Activated CD8-positive, alpha-beta memory T cell treated with anti-CD3 and anti-CD28 coated beads, Interleukin-2, amount 50 U/mL, for 24 hours (primary cell): ENCODE measurements at regions not wholly inside any gene's neighbourhood (a gene's known extent, or its start where the extent isn't known, plus 50 kb on each side); places are given as distances from the start of the nearest gene placed in this dataset.
"Not testable (repeated sequence)": the region's sequence is repeated elsewhere in the genome, so short reads cannot be mapped to it uniquely, and the experiment has no call there.

ENCODE experiments used
- DNase-seq: peaks from one replicate; pipeline ENCODE4 v3.0.0-alpha.2; 2020; ENCODE audit errors: extremely low read depth

DNA sequence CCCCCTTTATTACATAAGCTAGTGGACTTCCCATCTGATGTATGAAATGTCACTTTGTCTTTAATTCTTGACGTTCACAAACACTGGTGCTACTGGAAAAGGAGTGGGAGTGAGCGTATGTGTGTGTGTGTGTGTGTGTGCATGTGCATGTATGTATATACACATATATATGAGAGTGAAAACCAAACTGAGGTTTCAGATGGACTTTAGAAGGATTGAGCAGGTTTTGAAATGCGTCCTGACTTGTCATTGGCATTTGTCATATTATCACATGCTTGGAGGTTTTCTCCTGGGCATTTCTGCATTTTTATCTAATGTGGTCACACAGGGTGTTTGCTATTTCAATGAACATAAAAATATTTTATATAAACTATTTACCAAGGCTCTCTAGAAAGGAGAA lies 1085.9 kb downstream of the BCL11B start:
- no peak for DNase-seq

- DNase-seq = no peak
Observed at GRCh38 chr14:98187281-98187680, 1084.7 kb downstream of the BCL11B start.

DNA sequence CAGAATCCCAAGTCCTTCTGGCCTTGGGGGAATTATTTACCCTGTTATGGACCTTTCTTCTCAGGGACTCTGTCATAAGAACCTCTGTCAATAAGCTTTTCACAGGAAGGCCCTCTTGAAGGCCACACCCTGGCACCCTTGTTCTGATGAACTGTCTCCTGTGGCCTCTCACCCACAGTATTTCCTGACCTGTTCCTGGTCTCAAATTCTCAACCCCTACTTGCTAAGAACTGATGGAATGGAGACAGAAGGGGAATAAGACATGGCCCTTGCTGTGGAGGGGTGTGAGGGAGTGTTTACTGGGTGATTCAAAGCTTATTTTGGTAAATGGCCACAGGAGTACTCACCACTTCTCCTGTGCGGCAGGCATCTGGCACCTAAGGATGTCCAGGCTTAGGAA lies 1082.9 kb downstream of the BCL11B start:
- DNase-seq = no peak

DNA sequence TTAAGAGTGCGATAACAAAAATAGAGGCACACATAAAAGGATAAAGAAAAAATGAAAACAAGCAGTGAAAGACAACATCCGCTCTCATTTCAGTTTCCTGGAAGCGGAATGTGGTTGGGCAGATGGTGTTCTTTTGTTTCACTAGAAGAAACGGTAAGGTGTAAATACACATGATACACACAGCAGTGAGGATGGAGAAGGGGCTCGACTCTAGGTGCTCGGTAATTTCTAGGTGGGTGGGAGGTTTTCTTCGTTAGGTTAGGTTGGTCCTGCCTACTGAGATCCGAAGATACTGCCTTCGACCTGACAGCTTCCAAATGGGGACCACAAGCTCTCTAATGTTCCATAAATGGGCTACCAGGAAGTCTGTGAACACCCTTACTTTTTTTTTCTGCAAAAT lies 1082.5 kb downstream of the BCL11B start:
- no peak for DNase-seq

GRCh38 chr14:98189944-98190343 lies 1082.1 kb downstream of the BCL11B start:
- no peak for DNase-seq

GRCh38 chr14:98192946-98193345 lies 1079.1 kb downstream of the BCL11B start:
- DNase-seq = no peak

DNA sequence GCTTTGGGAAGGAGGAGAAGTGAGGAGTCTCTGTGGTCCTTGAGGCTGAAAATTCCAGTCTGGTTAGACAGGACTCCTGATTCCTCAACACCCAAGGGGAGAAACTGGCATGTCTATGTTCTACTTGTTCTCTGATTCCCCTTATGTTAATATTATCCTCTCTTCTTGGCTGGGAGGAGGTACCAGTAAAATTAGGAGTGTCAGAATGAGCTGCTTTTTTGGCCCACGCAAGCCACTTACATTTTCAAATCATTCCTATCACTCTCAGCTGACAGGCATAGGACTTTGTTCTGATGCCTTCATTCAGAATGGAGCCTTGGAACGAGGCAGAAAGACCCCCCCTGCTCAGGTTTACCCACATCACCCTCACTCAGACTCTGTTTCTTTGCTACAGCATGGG lies 1077.2 kb downstream of the BCL11B start:
- DNase-seq = no peak

GRCh38 chr14:98195256-98195655 lies 1076.7 kb downstream of the BCL11B start:
- DNase-seq = no peak

GRCh38 chr14:98197933-98198332 lies 1074.1 kb downstream of the BCL11B start:
- no peak for DNase-seq

DNA sequence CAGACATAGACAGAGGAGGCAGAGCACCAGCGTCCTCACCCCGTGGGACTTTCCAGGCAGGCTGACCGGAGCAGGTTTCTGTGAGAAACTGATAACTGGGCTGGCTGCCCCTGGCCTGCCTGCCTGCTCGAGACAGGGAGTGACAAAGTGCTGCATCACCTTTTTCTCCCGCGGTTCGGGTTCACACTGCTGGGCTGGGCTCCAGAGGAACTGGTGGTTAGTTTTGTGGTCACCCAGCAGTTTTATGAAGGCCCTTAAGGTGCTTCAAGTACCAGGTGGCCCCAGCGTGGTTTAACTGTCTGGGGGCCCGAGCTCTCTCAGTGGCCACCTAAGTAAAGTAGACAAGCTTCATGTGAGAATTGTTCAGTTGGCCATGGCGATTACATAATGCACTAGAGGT lies 1073.6 kb downstream of the BCL11B start:
- no peak for DNase-seq

DNA sequence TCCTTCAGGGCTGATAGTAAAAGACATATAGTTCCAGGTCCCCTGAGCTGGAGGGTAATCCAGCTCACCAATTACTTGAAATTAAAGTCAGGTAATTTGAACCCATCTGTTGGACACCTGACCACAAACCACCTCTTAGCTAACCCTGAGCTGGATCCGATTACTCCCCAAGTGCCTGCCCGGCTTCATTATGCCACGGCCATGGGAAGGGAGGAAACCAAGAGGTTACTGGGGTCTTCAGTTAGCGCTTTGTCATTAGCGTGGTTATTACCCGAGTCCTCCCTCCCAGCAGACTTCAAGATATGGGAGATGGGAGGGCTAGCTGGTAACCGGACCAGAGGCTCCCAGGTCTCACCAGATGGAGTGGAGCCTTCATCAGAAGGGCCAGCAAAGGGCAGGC lies 1071.4 kb downstream of the BCL11B start:
- no peak for DNase-seq

GRCh38 chr14:98203421-98203820 lies 1068.6 kb downstream of the BCL11B start:
- no peak for DNase-seq

DNA sequence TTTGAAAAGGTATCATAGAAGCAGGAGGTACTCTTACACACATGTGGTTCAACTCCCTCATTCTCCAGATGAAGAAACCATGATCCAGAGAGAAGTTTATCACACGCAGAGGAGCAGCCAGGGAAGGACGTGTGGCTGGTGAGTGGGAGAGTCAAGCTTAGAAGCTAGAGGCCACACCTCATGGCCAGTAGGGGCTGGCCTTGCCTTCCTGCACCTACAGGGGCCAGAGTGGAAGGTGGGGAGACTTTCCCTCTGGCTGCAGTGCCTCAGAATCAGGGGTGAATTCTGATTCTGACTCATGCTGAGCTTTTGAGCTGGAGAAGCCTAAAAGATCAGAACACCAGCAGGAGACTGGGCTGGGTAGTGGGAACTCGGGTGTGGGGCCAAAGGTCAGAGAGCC lies 1067.9 kb downstream of the BCL11B start:
- DNase-seq = no peak

DNA sequence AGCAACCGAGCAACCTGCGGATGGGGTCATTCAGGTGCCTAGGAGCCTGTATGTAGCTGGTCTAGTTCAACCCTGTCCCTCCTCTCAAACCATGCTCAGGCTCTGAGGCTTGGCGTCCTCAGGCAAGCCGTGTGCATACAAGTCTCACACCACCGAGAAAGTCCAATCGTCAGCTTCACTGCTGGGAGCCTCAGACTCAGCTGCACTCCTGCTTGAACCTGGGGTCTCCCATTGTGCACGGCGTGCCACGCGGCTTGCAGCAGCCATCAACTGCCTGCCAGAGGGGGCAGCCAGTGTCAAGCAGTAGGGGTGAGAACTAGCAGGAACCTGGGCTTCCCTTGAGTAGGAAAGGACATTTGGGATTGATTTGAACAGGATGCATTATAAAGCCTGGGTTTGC lies 1064.6 kb downstream of the BCL11B start:
- no peak for DNase-seq

DNA sequence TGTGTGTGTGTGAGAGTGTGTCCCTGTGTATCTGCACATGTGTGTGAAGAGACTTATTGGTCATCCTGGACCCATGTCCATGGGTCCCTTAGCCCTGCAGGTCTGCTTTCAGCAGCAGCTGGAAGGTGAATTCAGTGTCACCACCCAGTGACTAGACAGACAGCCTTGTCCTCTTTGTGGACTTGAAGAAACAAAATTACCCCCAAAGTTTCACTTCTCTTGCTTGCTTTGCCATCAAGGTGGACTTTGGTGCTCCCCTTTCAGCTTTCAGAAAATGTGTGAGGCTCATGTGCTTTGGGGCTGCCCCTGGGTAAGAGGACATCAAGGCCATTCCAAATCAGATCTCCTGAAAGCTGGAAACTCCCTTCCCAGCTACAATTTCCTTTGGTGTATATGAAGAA lies 1063.8 kb downstream of the BCL11B start:
- no peak for DNase-seq

DNA sequence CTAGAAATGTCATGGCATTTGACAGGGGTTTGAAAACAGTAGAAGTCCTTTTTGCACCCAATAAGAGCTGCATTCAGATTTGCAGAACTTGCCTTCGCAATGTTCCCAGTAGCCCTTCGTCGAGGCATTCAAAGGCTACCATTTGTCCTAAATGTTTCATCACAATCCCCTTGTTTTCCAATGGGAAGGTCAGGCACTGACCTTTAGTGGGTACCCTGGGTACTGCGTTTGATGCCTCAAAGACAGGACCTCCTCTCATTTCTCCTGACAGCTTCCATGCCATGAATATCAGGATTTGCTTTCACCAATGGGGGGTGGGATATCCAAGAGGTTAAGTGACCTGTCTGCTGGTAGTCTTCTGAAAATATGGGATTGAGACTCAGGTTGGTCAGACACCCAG lies 1063.1 kb downstream of the BCL11B start:
- no peak for DNase-seq

DNA sequence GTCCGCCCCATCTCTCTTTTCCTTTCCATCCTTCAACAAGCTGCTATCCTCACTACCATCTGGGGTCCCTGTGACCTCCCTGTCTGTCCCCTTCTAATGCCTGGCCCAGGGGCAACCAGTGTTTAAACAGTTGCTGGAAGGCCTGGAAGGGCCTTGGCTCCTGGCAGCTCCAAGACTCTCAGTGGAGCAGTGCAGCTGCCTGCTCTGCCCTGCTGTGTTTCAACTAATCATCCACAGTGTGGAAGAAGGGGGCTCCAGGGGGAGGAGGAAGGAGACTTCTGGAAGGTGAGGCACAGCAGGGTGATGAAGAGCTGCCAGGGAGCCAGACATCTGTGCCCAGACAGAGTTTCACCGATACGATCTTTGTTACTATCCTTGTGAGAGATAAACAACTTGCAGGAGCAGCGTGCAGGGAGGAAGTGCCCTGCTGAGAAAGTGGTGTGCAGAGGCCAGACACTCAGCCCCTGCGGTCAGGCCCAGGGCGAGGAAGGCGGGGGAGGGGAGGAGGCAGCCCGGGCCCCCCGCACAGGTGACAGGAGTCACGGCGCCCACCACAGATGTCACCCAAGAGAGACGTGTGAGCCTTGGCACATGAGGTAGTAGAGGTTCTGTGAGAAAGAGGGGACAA lies 1061.8 kb downstream of the BCL11B start:
- DNase-seq = no peak

DNA sequence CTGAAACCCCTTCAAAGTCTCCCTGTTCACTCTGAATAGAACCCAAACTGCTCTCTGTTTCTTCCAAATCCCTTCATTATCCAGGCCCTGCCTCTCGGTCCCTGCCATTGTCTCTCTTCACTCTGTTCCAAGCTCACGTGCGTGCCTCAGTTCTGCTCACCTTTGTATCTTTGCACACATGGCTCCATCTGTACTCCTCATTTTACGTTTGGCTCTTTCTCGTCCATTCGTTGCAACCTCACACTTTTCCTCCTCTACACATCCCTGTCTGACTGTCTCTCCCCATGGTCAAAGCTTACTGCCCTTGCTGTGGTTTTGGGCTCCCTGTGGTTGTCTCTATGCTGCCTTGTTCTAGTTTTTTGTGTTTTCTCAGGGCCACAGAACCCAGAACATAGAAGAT lies 1054.5 kb downstream of the BCL11B start:
- no peak for DNase-seq

GRCh38 chr14:98218218-98218617 lies 1053.8 kb downstream of the BCL11B start:
- DNase-seq = no peak

- no peak for DNase-seq
Observed at GRCh38 chr14:98219638-98220037, 1052.4 kb downstream of the BCL11B start.

DNA sequence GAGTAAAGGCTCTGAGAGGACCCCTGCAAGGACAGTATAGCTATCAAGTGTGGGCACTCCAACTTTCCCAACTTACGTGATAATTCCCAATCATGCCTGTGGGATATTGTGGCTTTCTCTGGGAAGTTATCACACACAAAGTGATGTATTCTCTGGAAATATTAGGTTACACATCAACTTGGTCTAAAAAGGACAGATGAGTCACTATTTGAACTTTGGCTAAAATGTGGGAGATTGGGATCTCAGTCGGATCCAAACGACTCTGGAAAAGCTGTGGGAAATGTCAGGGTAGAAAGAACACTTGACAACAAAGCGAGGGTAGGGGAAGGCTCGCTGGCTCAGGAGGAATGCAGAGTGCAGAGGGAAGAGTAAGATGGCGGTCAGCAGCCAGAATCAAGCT lies 1048.9 kb downstream of the BCL11B start:
- DNase-seq = no peak

GRCh38 chr14:98223710-98224109 lies 1048.3 kb downstream of the BCL11B start:
- DNase-seq = not testable (repeated sequence)

GRCh38 chr14:98226411-98226810 lies 1045.6 kb downstream of the BCL11B start:
- DNase-seq = no peak

DNA sequence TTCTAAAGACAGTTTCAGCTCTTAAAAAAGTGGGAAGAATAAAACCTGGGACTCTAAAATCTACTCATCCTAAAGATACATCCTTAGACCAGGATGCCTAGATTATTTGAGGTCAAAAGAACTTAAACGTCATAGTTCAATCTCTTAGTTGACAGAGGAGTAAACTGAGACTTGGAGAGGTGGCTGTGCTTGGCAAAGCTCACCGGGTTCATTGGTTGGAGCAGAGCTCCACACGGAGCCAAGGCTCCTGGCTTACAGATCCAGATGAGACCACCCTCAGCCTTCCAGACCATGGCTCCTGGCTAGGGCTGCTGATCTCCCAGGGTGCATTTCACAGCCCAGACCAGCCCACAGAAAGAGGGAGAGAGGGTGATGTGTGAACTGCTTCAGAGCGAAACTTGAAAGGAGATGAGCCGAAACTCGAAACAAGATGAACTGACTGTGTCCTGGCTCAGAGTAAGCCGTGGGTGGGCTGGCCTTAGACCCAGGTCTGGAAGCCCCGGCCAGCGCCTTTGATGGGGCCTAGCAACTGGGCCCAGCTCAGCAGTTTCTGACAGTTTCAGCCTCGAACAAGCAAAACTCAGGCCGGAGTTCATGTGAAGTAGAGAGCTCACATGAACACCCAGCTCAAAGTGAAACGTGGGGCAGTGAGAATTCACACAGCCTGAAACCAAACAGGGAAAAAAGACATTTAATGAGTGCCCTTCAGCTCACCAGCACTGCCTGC lies 1044.8 kb downstream of the BCL11B start:
- DNase-seq = peak; percentile 27
